Activated CD4-positive, CD25-positive, alpha-beta regulatory T cell treated with anti-CD3 and anti-CD28 coated beads, Interleukin-2, amount 50 U/mL, for 72 hours (primary cell): ENCODE measurements at regions not wholly inside any gene's neighbourhood (a gene's known extent, or its start where the extent isn't known, plus 50 kb on each side); places are given as distances from the start of the nearest gene placed in this dataset.

ENCODE experiments used
- DNase-seq: peaks from one replicate; pipeline ENCODE4 v3.0.0; 2021

DNA sequence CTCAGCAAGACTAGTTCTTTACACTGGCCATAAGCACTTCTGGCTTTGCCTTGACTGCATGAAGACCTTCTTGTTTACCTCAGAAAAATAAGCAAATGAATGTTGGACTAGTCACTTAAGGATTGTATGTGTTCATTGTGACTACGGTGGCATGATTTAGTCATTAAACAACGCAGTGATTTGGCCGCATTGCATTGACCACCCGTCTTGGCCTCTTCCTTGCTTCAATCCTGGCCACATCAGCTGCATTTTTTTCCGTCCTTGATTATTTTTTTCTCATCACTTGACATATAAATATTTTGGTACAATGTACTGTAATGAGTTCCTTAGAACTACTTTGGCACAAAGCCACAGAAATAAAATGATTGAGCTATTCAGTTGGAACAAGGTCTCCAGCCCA, 656.2 kb downstream of the RAB28 start:
- DNase-seq: no peak

GRCh38 chr4:12791536-12791935, 692.6 kb downstream of the RAB28 start:
- no peak for DNase-seq

- DNase-seq: no peak
Measured at GRCh38 chr4:12787261-12787660, 696.9 kb downstream of the RAB28 start.

- no peak for DNase-seq
Measured at GRCh38 chr4:12778706-12779105, 705.4 kb downstream of the RAB28 start.

GRCh38 chr4:12778191-12778590, 705.9 kb downstream of the RAB28 start:
- no peak for DNase-seq

DNA sequence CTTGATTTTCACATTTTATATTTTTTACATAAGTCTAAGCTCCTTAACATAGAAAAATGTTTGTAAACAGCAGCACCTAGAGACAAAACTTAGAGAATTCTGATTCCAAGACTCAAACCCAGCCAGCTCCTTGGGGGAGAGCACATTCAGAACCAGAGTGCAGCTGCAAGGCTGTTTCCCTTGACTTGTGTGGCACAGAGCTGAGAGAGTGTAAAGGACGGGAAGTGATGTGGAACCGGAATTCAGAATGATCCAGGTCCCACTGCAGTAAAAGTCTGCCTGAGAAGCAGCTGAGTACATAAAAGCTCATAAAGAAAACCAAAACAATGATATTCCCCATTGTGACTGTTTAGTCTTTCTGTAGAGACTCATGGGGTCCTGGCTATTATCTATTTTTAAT, 713.8 kb downstream of the RAB28 start:
- DNase-seq: no peak

DNA sequence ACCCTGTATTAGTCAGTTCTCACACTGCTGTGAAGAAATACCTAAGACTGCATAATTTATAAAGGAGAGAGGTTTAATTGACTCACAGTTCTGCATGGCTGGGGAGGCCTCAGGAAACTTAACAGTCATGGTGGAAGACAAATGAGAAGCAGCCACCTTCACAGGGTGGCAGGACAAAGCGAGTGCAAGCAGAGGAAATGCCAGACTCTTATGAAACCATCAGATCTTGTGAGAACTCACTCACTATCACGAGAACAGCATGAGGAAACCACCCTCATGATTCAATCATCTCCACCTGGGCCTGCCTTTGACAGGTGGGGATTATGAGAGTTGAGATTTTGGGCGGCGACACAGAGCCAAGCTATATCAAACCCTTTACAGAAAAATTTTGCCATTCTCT, 722.4 kb downstream of the RAB28 start:
- no peak for DNase-seq

DNA sequence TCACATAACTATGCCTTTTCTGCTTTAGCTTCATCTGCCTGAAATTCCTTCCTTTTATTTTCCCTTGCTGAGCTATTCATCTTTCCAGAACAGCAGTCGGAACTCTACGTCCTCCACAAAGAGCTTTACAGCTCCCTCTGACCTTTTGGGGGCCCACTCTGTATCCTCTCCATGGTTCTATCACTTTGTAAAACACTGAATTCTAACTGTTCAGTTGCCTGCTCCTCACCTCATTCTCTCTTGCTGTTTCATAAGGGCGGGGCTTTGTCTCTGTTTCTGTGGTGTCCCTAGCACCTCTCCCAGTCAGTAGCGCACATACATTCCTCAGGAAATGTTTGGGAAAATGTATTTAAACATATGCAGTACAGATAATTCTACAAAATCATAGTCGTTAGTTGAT, 737.0 kb downstream of the RAB28 start:
- no peak for DNase-seq

GRCh38 chr4:12746221-12746620, 737.9 kb downstream of the RAB28 start:
- DNase-seq: no peak

DNA sequence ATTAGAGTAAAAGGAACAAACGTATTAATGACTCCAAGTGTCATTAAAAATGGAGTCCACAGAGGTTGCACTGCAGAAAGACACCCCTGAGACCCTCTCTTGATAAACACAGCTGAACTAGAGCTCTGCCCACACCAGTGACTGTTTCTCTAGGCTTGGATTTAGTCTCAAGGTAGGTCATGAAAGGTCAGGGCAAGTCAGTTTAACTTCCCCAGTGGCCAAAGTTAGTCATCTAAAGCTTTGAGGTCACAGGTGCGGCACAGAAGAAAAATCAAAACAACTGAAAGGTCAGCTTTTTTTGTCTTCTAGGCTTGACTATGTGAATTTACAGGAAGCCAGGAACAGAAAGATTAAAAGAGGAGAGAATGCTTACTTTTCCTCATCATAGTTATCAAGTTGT, 749.6 kb downstream of the RAB28 start:
- no peak for DNase-seq

DNA sequence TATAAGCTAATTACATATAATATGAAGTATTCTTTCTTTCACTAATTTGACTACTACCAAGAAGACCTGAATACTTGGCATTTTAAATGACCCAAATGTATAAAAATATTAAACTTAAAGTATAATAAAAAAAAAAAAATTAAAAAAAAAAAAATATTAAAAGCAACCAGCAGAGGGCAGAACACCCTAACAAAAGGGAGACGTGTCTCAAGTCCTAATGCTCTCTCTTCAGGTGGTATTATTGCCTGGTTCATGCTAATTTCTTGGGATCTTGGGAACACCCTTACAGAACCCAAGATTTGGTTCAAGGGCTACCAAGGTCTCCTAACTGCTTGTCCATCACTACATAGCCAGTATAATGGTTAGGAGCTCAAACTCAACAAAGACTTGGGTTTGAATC, 754.8 kb downstream of the RAB28 start:
- no peak for DNase-seq

DNA sequence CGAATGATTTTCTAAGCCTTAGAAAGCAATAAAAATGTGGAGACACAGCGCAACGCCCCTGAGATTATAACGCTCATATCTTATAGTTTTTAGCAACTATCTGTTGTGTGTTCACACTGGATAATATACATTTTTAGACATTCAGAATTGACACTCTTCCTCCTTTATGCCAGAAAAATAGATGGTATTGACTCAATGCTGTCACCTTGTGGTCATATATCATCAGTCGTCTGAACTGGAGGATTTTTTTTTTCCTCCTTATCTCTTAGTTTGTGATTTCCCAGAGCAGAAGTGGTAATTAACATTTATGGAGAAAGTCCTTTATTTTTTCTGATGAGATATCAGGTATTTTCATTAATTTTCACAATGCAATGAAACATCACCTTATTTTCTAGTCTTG, 759.6 kb downstream of the RAB28 start:
- DNase-seq: no peak

- no peak for DNase-seq
Measured at GRCh38 chr4:12723849-12724447, 760.2 kb downstream of the RAB28 start.

GRCh38 chr4:12716896-12717295, 767.2 kb downstream of the RAB28 start:
- no peak for DNase-seq

DNA sequence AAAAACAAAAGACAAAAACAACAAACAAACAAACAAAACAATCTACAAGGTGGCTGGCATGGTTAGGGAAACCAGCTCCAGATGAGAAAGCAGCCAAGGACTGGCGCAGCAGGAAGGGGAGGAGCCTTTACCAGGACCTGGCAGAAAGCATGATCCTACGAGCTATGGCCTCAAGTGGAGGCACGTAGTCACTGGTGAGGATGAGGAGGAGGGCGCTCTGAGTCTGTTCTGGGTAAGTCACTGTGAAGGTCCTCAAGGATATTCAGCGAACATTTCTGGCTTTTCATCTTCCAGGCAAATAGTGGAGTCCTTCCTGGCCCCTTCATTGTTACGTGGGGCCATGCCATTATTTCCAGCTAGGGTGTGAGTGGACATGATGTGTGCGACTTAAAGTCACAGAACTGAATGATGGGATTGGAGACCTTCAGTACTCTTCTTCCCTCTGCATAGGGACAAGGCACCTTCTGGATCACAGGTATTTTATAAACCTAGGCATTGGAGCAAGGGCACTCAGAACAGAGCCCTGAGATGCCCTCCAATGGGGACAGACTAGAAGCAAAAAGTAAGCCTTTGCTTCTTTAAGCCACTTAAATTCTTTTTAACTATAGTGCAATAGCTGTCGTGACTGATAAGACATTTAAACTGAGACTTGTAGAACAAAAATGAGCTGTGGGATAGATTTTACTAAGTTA, 771.3 kb downstream of the RAB28 start:
- DNase-seq: no peak

DNA sequence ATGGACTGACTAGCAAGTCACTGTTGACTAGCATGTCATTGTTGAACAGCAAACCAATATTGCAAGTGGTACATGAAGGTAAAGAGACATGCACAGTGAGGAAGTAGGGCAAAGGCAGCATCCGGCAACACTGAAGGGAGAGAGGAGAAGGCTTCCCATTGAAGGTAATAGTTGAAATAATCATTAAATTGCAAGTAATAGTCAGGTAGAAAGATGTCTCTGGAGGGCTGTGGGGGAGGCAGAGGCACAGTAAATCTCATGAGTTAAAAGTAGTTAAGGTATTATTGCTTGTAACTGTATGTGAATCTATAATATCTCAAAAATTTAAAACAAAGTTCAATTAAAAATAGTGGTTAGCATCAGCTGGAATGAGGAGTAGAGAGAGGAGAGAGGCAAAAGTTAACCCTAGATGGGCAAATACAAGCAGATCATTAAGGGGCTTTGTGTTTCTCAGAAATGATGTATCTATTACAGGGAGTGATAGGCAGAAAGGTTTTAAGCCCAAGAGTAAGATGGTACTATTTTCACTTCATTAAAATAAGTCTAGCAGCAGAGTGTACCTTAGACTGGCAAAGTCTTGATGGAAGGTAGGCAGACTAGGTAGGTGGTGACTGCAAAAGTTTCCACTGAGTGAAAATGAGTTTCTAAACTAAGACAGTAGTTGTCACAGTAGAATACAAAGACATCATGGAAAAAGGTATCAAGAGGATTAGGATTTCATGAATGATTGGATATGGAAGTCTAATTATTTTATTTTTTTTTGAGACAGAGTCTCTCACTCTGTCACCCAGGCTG, 776.6 kb downstream of the RAB28 start:
- DNase-seq: no peak

DNA sequence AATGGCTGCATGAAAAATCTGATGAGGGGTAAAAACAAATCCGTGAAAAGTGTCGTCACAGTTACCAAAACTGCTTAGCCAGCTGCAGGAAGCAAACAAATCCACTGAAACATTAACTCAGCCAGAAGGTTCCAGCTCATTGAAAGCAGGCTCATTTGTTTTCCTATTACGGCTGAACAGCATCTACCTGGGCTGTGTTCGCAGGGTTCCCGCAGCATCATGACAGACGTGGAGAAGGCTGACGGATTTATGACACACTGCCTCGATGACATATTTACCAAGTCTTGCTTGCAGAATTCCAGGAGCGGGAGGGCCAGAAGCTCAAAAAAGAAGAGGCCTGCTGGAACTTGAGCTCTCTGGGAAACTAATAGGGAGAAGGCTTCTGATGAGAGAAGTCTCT, 781.1 kb downstream of the RAB28 start:
- no peak for DNase-seq

DNA sequence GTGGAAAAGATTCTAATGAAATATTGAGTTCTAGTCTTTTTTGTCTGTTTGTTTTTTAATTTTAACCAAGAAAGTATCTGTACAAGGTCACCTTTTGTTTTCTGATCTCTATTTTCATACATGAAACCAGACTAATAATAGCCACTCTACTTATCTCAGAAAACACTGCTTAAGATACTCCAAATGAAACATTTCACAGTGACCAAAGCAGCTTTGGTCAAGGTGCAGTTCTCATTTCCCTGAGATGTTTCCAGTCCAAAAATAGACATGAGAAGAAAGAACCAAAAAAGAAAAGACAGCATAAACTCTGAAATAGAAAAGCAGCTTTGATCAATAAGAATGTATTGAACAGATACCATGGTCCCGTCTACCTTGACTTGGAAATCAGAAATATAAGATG, 782.8 kb downstream of the RAB28 start:
- DNase-seq: no peak

DNA sequence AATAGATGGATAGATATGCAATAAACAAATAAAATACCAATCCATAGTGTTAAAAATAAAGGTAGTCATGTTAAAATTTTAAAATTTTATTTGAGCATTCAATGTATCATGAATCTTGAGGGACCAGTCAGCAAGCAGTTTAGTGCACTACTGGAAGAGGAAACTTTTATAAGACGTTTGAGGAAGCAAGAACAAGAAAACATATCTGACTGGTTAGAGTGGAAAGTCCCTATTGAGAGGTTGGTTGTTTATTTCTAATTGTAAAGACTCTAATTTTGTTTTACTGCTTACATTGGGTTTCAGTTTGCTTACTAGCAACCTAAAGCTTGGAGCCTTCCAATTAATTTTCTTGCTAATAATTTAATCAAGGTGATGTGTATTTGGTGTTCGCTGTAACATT, 786.2 kb downstream of the RAB28 start:
- no peak for DNase-seq

DNA sequence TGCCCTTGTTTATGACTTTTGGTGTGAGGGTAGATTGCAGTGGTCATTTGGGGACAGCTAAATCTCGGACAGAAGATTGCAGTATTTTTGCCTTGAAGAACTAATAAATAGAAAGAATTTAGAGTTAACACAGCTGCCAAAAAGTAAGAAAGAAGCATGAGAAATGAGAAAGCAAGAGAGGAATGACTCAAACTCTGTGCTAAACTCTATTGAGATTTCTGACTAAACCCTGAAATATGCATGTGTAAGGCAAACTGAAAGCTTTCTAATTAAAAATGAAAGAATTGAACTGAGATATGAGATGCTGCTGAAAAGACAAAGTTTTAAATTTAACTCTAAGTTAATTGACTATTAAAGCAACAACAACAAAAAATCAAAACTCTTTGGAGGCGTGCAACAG, 791.3 kb downstream of the RAB28 start:
- no peak for DNase-seq

DNA sequence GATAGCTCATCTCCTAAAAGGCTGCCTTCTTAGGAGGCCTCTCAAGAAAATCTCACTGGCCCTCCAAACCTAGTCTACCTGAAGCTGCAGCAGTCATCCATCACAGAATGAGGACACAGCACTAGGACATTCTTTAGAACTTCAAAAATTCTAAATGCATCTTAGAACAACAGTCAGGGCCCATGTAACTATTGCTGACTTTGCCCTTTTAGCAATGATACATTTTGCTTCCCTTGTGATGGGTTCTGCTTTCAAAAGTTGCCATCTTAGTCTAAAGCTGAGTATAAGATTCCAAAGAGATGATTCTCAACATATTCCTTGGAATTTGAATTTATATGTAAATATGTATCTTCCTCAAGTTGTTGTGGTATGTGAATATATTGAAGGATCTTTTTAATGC, 793.0 kb downstream of the RAB28 start:
- no peak for DNase-seq

DNA sequence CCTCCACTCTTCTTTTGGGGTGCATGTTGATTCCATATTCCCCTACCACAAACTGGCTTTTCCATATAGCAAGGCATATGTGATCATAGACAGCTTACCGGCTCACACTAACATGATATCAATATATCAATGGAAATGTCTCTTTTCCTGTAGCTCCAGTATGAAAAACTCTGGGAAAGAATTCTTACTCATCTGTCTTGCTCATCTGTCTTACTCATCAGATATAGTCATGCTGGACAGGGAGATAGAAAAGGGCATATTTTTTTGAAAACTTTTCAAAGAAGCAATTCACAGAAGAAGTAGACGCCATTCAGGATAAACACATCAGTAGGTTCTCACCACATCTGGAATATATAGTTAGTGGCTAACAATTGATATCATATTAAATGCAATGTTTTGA, 794.7 kb downstream of the RAB28 start:
- no peak for DNase-seq

DNA sequence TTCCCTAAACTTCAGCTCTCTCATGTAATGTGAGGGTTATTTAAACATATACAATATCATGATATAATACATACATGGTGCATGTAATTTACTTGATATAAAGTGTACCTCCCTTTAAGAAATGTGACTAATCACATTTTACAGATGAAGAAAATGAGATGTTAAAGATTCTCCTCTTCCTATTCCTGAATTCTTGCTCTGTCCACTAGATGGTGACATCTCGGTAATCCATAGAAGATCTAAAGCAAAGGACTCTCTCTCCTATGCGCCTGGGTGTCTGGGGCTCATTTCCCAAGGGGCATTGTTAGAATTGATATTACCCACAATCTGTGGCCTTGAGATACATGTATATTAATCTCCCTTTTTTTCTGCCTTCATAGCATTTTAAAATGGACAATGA, 804.9 kb downstream of the RAB28 start:
- no peak for DNase-seq

DNA sequence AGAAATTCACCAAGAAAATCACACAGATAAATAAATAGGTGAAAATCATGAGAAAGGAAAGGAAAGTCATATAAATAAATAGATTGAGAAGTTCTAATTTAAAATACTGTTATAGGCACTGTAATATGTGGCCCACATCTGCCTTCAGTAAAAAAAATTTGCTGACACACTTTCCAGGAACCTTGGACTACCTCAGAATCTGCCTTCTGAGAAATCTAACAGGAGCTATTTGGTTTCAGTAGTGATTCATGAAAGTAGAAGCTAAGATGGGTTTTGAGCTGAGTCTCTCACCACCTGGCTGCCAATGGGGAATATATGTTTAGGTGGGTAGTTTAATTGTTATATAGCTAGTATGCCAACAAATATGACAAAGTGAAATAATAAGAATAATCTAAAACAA, 810.0 kb downstream of the RAB28 start:
- no peak for DNase-seq
